DND-41 (cell line): ENCODE measurements at regions not wholly inside any gene's neighbourhood (a gene's known extent, or its start where the extent isn't known, plus 50 kb on each side); places are given as distances from the start of the nearest gene placed in this dataset.

ENCODE experiments used
- ATAC-seq: fragments of 200-7000 bp; cut with Tn5 transposase; 3 replicates; pipeline ENCODE4 v1.9.1; 2021; ENCODE audit warnings: low read depth; ENCODE audit not compliant: insufficient read depth
- DNase-seq: peaks from one replicate; pipeline ENCODE4 v3.0.0-alpha.2; 2020
- H2AFZ ChIP-seq: 2 replicates; pipeline ENCODE4 v1.6.0; 2012; ENCODE audit warnings: low read depth, low read length
- H3K27ac ChIP-seq: 2 replicates; pipeline ENCODE4 v1.5.1; 2012; ENCODE audit warnings: low read length, inconsistent platforms
- H3K27me3 ChIP-seq: fragments of 200-600 bp; sonication (generic); 2 replicates; pipeline ENCODE4 v1.6.0; 2012; ENCODE audit warnings: low read length, mild to moderate bottlenecking, inconsistent platforms; ENCODE audit not compliant: insufficient read depth, poor library complexity
- H3K36me3 ChIP-seq: 2 replicates; pipeline ENCODE4 v1.5.1; 2012; ENCODE audit warnings: low read length, inconsistent platforms; ENCODE audit not compliant: insufficient read depth
- H3K4me1 ChIP-seq: 2 replicates; pipeline ENCODE4 v1.5.1; 2012; ENCODE audit warnings: mild to moderate bottlenecking, low read length; ENCODE audit not compliant: insufficient read depth
- H3K4me2 ChIP-seq: 2 replicates; pipeline ENCODE4 v1.6.0; 2012; ENCODE audit warnings: mild to moderate bottlenecking, moderate library complexity, low read length, inconsistent platforms; ENCODE audit not compliant: insufficient read depth
- H3K4me3 ChIP-seq, 2 experiments: fragments of 200-600 bp in 1 of 2; shearing (Covaris generic) in 1 of 2; 2 replicates each; pipeline ENCODE4 v1.5.1; 2012 to 2016; ENCODE audit warnings: inconsistent platforms in 2 of 2, low read length in 2 of 2, mild to moderate bottlenecking in 2 of 2, low read depth in 1 of 2, moderate library complexity in 1 of 2
- H3K79me2 ChIP-seq: 2 replicates; pipeline ENCODE4 v1.6.0; 2012; ENCODE audit warnings: low read length, inconsistent platforms; ENCODE audit not compliant: insufficient read depth
- H3K9ac ChIP-seq: 2 replicates; pipeline ENCODE4 v1.6.0; 2012; ENCODE audit warnings: low read depth, mild to moderate bottlenecking, inconsistent platforms, low read length, moderate library complexity
- H3K9me3 ChIP-seq: 2 replicates; pipeline ENCODE4 v1.5.1; 2012; ENCODE audit warnings: low read length, moderate library complexity, mild to moderate bottlenecking, inconsistent platforms; ENCODE audit not compliant: insufficient read depth, severe bottlenecking
- H4K20me1 ChIP-seq: 2 replicates; pipeline ENCODE4 v1.6.0; 2012; ENCODE audit warnings: low read length; ENCODE audit not compliant: insufficient read depth
- CTCF ChIP-seq: IDR thresholded peaks from 2 replicates; pipeline ENCODE4 v1.5.1; 2012; ENCODE audit warnings: borderline replicate concordance, low read length, moderate library complexity, mild to moderate bottlenecking; ENCODE audit not compliant: poor library complexity, severe bottlenecking; ENCODE audit errors: extremely low read depth
- EZH2 ChIP-seq: IDR thresholded peaks from 3 replicates; pipeline ENCODE4 v1.6.1; 2012; ENCODE audit warnings: borderline replicate concordance, low read depth, mild to moderate bottlenecking, moderate library complexity, low read length, inconsistent platforms; ENCODE audit not compliant: severe bottlenecking

- Histone ChIP-seq H3K27ac (no peak overlapping the region), H3K9ac (no peak overlapping the region), H3K36me3 (no peaks in the 10 kb centered on the region), H3K9me3 (no peaks in the 10 kb centered on the region), H2AFZ (no peak overlapping the region), H3K4me1 (no peaks in the 10 kb centered on the region), H4K20me1 (no peaks in the 10 kb centered on the region), H3K4me3 (no peak overlapping the region), H3K79me2 (no peaks in the 10 kb centered on the region), H3K4me2 (no peak overlapping the region), H3K27me3 (no peaks in the 10 kb centered on the region)
- TF ChIP-seq EZH2 (no peak), CTCF (no peak)
- ATAC-seq (no peak), DNase-seq (no peak)
Measured at GRCh38 chr5:86679949-86680348, 62.2 kb downstream of the COX7C start.

DNA sequence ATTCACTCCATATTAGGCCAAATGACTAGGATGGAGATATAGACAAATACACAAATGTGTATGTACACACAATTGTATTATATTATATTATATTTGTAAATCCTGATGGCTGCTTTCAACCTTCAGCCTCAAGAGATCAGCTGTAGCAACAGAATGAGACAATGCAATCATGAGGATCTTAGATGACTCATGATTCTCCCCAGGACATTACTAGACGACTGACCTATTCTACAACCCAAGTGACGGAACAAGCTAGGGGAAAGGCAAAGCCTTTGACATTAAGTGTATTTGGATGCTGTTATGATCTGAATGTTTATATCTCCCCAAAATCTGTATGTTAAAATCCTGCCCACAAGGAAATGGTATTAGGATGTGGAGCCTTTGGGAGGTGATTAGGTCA, 66.5 kb downstream of the COX7C start:
- Histone ChIP-seq H3K4me1 (no peaks in the 10 kb centered on the region), H3K27ac (no peak overlapping the region), H4K20me1 (no peaks in the 10 kb centered on the region), H3K79me2 (no peaks in the 10 kb centered on the region), H3K36me3 (no peaks in the 10 kb centered on the region), H3K9me3 (no peaks in the 10 kb centered on the region), H3K27me3 (no peaks in the 10 kb centered on the region), H3K9ac (no peak overlapping the region), H3K4me2 (no peak overlapping the region), H2AFZ (no peak overlapping the region), H3K4me3 (no peak overlapping the region)
- ATAC-seq = no peak
- DNase-seq = no peak
- no peak for TF ChIP-seq EZH2
- TF ChIP-seq CTCF = no peak

DNA sequence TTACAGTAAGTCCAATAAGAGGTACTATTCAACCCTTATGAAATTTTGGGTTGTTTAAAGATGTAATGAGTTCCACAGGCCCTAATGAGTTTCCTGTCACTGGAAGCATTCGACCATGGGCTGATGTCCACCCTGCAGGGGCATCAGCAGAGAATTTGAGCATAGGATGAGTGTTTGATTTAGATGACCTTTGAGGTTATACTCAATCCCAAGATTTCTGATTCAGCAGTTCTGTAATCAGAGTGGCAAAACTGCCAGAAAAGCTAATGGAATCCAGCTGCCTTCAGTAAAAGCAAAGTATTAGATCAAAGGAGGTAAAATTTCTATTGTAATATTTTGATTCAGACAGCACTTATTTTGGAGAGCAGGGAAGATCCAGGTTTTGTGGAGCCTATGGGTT, 68.3 kb downstream of the COX7C start:
- TF ChIP-seq CTCF (no peak), EZH2 (no peak)
- Histone ChIP-seq H4K20me1 (no peaks in the 10 kb centered on the region), H3K79me2 (no peaks in the 10 kb centered on the region), H3K4me1 (no peaks in the 10 kb centered on the region), H3K9me3 (no peaks in the 10 kb centered on the region), H2AFZ (no peak overlapping the region), H3K27ac (no peak overlapping the region), H3K4me2 (no peak overlapping the region), H3K9ac (no peak overlapping the region), H3K36me3 (no peaks in the 10 kb centered on the region), H3K27me3 (no peaks in the 10 kb centered on the region), H3K4me3 (no peak overlapping the region)
- DNase-seq (no peak), ATAC-seq (no peak)

DNA sequence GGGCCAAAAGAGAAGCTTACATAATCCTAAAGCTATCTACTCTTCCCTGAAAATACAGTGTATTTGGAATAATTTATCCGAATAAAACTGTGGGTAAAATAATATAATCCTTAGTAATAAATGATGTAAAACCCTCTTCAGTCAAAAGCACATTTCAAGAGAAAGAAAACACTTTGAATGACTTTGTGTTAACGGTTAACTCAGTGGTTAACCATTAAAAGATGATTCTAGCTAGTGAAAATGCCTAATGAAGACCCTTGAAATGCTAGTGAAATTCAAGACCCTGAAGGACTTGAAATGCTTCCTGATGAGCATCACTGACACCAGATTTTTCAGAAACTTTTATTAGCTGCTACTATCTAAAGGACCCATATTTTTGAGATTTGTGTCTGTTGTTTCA, 70.7 kb downstream of the COX7C start:
- Histone ChIP-seq H3K79me2 (no peaks in the 10 kb centered on the region), H3K4me2 (no peak overlapping the region), H2AFZ (no peak overlapping the region), H3K4me3 (no peak overlapping the region), H3K9ac (no peak overlapping the region), H3K27me3 (no peaks in the 10 kb centered on the region), H3K4me1 (no peaks in the 10 kb centered on the region), H3K36me3 (no peaks in the 10 kb centered on the region), H4K20me1 (no peaks in the 10 kb centered on the region), H3K27ac (no peak overlapping the region), H3K9me3 (no peaks in the 10 kb centered on the region)
- no peak for ATAC-seq
- DNase-seq = no peak
- TF ChIP-seq EZH2 = no peak
- no peak for TF ChIP-seq CTCF
